Mesothelial cell of epicardium (in vitro differentiated cells): ENCODE measurements at regions not wholly inside any gene's neighbourhood (a gene's known extent, or its start where the extent isn't known, plus 50 kb on each side); places are given as distances from the start of the nearest gene placed in this dataset.

ENCODE experiments used
- DNase-seq, 2 experiments: peaks; one replicate each; pipeline ENCODE4 v3.0.0; 2021; ENCODE audit warnings: low spot score in 2 of 2; ENCODE audit not compliant: unreplicated experiment in 2 of 2
- H3K27ac Mint-ChIP-seq: 2 replicates; pipeline ENCODE4 v1.8.0; 2021; ENCODE audit warnings: mixed read lengths
- H3K27me3 Mint-ChIP-seq: 2 replicates; pipeline ENCODE4 v1.8.0; 2021; ENCODE audit warnings: low read depth, mixed read lengths
- H3K36me3 Mint-ChIP-seq: 2 replicates; pipeline ENCODE4 v1.8.0; 2021; ENCODE audit warnings: mixed read lengths
- H3K4me1 Mint-ChIP-seq: 2 replicates; pipeline ENCODE4 v1.8.0; 2021; ENCODE audit warnings: mixed read lengths
- H3K4me3 Mint-ChIP-seq: 2 replicates; pipeline ENCODE4 v1.8.0; 2021; ENCODE audit warnings: mild to moderate bottlenecking, moderate library complexity, mixed read lengths
- H3K9me3 Mint-ChIP-seq: 2 replicates; pipeline ENCODE4 v1.8.0; 2021; ENCODE audit warnings: mixed read lengths
- CTCF ChIP-seq: fragments of 200-600 bp; sonication (generic); IDR thresholded peaks from one replicate; pipeline ENCODE4 v1.5.0; 2021; ENCODE audit warnings: antibody characterized with exemption; ENCODE audit not compliant: unreplicated experiment

- peaks cover under 1% of the 10 kb centered on the region for H3K9me3 Mint-ChIP-seq
- H3K4me3 Mint-ChIP-seq, result no peak overlapping the region
- H3K4me1 Mint-ChIP-seq, result peaks cover 22% of the 10 kb centered on the region
- H3K27me3 Mint-ChIP-seq, result no peaks in the 10 kb centered on the region
- DNase-seq, result no peak
- no peak for TF ChIP-seq CTCF
- no peak overlapping the region for H3K27ac Mint-ChIP-seq
- no peaks in the 10 kb centered on the region for H3K36me3 Mint-ChIP-seq
These were observed 297.1 kb downstream of the SATB1 start for GRCh38 chr3:18127859-18128681.

GRCh38 chr3:18127174-18127858 is 297.8 kb downstream of the SATB1 start:
- Mint-ChIP-seq H3K4me1 (peaks cover 22% of the 10 kb centered on the region), H3K9me3 (peaks cover 4% of the 10 kb centered on the region), H3K27ac (no peak overlapping the region), H3K27me3 (no peaks in the 10 kb centered on the region), H3K4me3 (no peak overlapping the region), H3K36me3 (no peaks in the 10 kb centered on the region)
- TF ChIP-seq CTCF, result no peak
- DNase-seq, result no peak

- TF ChIP-seq CTCF, result no peak
- Mint-ChIP-seq H3K27ac (no peak overlapping the region), H3K36me3 (no peaks in the 10 kb centered on the region), H3K9me3 (peaks cover 4% of the 10 kb centered on the region), H3K27me3 (no peaks in the 10 kb centered on the region), H3K4me1 (peaks cover 22% of the 10 kb centered on the region), H3K4me3 (no peak overlapping the region)
- no peak for DNase-seq
These were observed 298.4 kb downstream of the SATB1 start for GRCh38 chr3:18126772-18127171.

GRCh38 chr3:18124501-18124900 is 300.6 kb downstream of the SATB1 start:
- no peak for TF ChIP-seq CTCF
- Mint-ChIP-seq H3K27me3 (no peaks in the 10 kb centered on the region), H3K9me3 (peaks cover 10% of the 10 kb centered on the region), H3K36me3 (no peaks in the 10 kb centered on the region), H3K27ac (no peak overlapping the region), H3K4me1 (peaks cover 20% of the 10 kb centered on the region), H3K4me3 (no peak overlapping the region)
- no peak for DNase-seq

GRCh38 chr3:18122264-18122663 is 302.9 kb downstream of the SATB1 start:
- H3K36me3 Mint-ChIP-seq, result no peaks in the 10 kb centered on the region
- TF ChIP-seq CTCF, result no peak
- H3K4me1 Mint-ChIP-seq, result peaks cover 8% of the 10 kb centered on the region

More at GRCh38 chr3:18122264-18122663, 302.9 kb downstream of the SATB1 start:
- Mint-ChIP-seq H3K27me3 (no peaks in the 10 kb centered on the region), H3K27ac (no peak overlapping the region), H3K4me3 (no peak overlapping the region), H3K9me3 (peaks cover 10% of the 10 kb centered on the region)
- DNase-seq, result no peak
